Dermis microvascular lymphatic vessel endothelial cell (primary cell): ENCODE measurements at regions not wholly inside any gene's neighbourhood (a gene's known extent, or its start where the extent isn't known, plus 50 kb on each side); places are given as distances from the start of the nearest gene placed in this dataset.
"Not testable (repeated sequence)": the region's sequence is repeated elsewhere in the genome, so short reads cannot be mapped to it uniquely, and the experiment has no call there.

Source experiments
- DNase-seq, 2 donors: peaks; one replicate each; pipeline versions ENCODE4 v3.0.0 to v3.0.0-alpha.2; 2010; ENCODE audit warnings: low read depth in 2 of 2

DNA sequence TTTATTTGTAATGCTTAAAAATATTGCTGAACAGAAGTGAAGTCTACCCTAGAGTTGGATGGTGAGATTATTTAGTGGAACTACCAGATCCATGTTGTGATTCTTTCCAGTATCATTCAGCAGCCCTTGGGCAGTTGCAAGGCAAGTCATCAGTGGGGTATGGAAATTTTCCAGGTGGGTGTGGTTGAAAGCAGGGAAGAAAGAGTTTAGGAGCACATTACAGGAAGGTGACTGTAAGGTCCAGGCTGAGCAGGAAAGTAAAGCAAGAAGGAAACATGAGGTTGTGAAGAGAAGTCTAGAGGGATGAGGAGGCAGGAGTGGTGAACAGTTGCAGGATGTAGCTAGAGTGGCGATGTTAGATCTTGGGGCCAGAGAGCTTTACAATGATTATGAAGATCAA is 178.0 kb upstream of the ROPN1B start:
- not testable (repeated sequence) for DNase-seq

DNA sequence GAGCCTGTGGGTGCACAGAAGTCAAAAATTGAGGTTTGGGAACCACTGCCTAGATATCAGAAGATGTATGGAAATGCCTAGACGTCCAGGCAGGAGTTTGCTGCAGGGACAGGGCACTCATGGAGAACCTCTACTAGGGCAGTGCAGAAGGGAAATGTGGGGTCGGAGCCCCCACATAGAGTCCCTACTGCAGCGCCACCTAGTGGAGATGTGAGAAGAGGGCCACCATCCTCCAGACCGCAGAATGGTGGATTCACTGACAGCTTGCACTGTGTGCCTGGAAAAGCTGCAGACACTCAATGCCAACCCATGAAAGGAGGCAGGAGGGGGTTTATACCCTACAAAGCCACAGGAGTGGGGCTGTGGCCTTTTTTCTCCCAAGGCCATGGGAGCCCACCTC is 159.0 kb upstream of the ROPN1B start:
- not testable (repeated sequence) for DNase-seq

DNA sequence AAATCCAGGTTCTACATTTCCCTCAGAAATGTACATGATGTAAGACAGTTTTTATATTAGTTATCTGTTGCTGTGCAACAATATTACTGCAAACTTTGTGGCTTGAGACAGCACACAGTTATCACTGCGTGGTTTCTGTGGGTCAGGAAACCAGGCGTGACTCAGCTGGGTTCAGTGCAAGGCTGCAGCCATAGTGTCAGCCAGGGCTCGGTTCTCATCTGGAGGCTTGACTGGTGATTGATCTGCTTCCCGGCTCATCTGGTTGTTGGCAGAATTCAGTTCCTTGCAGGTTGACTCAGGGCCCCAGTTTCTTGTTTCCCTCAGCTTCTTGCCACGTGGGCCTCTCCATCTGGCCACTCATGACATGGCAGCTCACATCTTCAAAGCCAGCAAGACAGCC is 146.8 kb upstream of the ROPN1B start:
- peak in 1 of 2 donors; percentile 0 for DNase-seq

DNA sequence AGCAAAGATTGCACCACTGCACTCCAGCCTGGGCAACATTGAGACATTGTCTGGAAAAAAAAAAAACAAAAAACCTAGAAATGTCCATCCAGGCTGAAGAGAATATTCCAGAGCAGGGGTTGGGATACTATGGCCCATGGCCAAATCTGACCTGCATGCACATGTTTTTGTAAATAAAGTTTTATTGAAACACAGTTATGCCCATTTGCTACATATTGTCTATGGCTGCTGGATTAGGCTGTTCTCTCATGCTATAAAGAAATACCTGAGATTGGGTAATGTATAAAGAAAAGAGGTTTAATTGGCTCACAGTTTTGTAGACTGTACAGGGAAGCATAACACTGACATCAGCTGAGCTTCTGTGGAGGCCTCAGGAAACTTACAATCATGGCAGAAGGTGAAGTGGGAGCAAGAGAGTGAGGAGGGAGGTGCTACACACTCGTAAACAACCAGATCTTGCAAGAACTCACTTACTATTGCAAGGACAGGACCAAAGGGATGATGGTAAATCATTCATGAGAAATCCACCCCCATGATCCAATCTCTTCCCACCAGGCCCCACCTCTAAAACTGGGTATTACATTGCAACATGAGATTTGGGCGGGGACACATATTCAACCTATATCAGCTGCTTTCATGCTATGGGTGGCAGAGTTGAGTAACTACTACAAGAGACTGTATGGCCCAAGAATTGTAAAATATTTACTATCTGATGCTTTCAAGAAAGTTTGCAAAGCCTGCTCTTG is 137.8 kb upstream of the ROPN1B start:
- not testable (repeated sequence) for DNase-seq

DNA sequence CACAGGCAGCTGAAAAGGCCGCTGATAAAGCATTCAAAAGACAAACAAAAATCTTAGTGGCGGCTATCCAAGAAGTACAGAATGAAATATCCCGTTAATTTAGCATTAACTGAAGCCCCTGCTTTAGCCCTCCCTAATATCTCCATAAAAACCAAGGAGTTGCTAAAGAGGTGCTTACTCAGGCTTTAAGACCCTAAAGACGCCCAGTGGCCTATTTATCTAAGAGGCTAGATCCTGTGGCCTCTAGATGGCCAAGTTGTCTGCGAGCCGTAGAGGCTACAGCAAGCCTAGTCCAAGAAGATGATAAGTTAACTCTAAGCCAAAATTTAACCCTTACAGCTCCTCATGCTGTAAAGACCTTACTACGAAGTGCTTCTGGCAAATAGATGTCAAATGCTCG is 133.4 kb upstream of the ROPN1B start:
- DNase-seq: not testable (repeated sequence)

DNA sequence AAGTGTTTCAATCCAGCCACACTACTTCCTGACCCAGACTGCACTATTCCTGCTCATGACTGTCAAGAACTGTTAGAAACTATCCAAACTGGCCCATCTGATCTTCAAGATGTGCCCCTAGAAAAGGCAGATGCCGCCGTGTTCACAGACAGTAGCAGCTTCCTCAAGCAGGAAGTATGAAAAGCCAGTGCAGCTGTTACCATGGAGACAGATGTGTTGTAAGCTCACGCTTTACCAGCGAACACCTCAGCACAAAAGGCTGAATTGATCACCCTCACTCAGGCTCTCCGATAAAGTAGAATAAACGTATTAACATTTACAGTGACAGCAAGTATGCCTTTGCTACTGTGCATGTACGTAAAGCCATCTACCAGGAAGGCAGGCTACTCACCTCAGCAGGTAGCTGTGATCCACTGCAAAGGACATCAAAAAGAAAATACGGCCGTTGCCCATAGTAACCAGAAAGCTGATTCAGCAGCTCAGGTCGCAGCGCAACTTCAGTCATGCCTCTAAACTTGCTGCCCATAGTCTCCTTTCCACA is 132.9 kb upstream of the ROPN1B start:
- not testable (repeated sequence) for DNase-seq

DNA sequence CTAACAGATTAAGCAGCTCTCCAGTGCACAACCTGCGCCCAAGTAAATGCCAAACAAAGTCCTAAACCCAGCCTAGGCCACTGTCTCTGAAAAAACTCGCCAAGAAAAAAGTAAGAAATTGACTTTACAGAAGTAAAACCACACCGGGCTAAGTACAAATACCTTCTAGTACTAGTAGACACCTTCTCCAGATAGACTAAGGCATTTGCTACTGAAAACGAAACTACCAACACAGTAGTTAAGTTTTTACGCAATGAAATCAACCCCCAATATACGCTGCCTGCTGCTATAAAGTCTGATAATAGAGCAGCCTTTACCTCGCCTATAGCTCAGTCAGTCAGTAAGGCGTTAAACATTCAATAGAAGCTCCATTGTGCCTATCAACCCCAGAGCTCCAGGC is 132.2 kb upstream of the ROPN1B start:
- DNase-seq: not testable (repeated sequence)

DNA sequence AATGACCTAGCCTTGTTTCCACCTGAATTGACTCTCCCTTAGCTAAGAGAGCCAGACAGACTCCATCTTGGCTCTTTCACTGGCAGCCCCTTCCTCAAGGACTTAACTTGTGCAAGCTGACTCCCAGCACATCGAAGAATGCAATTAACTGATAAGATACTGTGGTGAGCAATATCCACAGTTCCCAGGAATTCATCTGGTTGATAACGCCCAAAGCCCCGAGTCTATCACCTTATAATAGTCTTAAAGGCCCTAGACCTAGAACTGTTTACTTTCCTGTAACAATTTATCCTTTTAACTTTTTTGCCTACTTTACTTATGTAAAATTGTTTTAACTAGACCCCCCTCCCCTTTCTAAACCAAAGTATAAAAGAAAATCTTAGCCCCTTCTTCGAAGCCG is 130.1 kb upstream of the ROPN1B start:
- DNase-seq: not testable (repeated sequence)

DNA sequence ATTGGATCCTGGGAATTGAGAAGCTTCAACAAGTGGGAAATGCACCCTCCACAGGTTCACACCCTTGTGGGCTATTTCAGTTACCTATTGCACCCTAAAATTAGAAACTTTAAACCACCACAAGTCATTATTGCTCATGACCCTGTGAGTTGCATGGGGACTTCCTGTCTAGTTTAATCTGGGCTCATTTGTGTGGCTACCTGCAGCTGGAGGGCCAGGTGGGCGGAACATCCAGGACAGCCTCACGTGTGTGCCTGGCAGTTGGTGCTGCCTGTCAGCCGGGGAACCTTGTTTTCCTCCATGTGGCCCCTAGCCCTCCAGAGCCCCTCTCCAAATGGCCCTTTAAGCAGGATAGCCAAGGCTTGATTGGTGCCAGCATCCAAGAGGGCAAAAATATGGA is 128.5 kb upstream of the ROPN1B start:
- not testable (repeated sequence) for DNase-seq

DNA sequence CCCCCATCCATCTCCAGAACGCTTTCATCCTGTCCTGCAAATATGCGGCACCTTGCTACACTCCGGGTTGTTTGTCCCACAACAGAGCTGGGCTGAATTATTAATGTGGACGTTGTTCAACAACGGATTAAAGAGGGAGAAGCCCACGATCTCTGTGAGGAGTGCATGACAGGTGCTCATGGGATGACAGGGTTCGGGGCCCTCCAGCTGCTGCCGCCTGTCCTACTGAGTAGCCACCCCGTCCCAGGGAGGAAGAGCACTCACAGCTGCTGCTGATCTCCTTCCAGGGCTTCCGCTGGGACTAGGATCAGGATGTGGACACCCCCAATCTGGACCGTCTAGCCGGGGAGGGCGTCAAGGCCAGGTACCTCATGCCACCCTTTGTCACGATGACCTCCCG is 121.0 kb upstream of the ROPN1B start:
- DNase-seq: not testable (repeated sequence)

DNA sequence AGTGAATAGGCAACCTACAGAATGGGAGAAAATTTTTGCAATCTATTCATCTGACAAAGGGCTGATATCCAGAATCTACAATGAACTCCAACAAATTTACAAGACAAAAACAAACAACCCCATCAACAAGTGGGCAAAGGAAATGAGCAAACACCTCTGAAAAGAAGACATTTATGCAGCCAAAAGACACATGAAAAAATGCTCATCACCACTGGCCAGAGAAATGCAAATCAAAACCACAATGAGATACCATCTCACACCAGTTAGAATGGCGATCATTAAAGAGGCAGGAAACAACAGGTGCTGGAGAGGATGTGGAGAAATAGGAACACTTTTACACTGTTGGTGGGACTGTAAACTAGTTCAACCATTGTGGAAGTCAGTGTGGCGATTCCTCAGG is 114.0 kb upstream of the ROPN1B start:
- DNase-seq: not testable (repeated sequence)

DNA sequence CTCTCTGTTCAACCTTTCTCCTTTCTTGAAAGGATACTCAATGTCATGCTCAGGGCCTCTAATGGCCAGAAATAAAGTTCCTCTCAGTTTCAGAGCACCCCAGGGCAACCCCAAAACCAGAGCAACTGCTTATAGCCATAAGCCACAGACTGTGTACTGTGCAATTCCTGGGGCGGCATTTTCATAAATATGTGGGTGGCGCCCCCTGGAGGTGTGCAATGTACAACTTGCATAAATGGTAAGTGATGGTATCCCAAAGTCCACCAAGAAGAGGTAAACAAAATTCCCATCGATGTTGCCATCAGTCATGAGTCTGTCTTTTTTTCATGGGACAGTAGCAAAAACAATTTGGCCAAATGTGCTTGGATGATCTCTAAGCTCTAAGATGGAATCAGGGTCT is 108.4 kb upstream of the ROPN1B start:
- DNase-seq: not testable (repeated sequence)

DNA sequence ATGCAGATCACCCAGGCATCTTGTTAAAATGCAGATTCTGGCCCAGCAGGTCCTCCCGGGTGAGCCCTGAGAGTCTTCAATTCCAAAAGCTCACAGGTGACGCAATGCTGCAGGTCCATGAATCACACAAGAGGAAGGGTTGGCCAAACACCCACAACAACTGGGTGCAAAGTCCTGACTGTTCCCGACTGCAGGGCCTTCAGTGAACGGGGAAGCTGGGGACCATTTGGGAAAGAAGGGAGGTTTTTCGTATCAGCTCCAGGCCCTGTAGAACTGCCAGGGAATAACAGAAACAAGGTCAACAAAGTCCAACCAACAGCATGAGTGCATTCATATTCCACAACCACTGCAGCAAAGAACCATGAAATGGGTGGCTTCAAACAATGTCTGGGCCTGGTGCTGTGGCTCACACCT is 106.1 kb upstream of the ROPN1B start:
- not testable (repeated sequence) for DNase-seq

DNA sequence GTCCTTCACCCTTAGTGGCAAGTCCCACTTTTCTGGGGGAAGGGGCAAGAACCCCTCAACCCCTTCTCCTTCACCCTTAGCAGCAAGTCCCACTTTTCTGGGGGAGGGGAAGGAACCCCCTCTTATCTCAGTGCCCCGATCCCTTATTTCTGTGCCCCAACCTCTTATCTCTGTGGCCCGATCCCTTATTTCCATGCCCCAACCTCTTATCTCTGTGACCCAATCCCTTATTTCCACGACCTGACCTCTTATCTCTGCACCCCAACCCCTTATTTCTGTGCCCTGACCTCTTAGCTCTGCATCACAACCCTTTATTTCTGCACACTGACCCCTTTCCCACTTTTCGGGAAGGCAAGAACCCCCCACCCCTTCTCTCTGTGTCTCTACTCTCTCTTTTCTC is 104.4 kb upstream of the ROPN1B start:
- not testable (repeated sequence) for DNase-seq

DNA sequence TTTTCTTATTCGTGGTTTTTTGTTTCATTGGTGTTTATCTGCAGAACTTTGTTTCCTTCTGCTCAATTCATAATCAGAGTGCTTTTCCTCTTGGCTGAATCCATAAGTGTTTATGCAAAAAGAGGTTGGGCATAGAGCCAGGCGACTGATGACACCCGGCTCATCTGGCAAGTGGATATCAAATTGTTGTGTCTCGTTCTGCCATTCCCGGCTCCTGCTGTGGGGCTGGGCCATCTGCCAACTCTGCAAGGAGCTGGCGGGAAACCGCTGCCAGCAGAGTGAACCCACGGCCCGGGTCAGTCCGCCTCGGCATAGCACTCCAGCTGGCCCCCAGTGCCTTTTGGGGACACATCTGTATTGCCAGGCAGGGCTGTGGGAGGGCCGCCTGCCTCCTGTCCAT is 83.0 kb upstream of the ROPN1B start:
- DNase-seq: peak; percentile 2 to 51

DNA sequence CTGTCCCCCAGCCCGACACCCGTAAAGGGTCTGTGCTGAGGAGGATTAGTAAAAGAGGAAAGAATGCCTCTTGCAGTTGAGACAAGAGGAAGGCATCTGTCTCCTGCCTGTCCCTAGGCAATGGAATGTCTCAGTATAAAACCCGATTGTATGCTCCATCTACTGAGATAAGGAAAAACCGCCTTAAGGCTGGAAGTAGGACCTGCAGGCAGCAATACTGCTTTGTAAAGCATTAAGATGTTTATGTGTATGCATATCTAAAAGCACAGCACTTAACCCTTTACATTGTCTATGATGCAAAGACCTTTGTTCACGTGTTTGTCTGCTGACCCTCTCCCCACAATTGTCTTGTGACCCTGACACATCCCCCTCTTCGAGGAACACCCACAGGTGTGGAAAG is 69.8 kb upstream of the ROPN1B start:
- not testable (repeated sequence) for DNase-seq

DNA sequence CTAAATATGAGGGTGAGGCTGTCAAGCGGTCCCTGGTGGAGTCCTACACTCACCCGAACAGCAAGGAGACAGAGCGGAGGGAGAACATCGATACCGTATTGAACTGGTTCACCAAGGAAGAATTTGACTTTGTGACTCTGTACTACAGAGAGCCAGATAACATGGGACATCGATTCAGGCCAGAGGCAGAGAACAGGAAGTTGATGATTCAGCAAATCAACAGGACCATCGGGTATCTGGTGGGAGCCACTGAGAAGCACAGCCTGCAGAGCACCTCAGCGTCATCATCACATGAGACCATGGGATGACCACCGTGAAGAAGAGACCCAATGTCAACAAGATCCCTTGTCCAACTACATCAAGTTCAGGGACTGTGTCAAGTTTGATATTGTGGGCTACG is 67.5 kb upstream of the ROPN1B start:
- DNase-seq: not testable (repeated sequence)

DNA sequence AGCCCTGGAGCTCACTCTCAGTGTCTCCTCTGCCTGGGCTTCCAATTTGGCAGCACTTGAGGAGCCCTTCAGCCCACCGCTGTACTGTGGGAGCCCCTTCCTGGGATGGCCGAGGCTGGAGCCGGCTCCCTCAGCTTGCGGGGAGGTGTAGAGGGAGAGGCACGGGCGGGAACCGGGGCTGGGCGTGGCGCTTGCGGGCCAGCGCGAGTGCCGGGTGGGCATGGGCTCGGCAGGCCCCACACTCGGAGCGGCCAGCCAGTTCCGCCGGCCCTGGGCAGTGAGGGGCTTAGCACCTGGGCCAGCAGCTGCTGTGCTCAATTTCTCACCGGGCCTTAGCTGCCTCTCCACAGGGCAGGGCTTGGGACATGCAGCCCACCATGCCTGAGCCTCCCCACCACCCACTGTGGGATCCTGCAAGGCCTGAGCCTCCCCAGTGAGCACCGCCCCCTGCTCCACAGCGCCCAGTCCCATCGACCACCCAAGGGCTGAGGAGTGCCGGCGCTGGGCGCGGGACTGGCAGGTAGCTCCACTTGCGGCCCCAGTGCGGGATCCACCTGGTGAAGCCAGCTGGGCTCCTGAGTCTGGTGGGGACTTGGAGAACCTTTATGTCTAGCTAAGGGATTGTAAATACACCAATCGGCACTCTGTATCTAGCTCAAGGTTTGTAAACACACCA is 65.1 kb upstream of the ROPN1B start:
- DNase-seq: not testable (repeated sequence)

DNA sequence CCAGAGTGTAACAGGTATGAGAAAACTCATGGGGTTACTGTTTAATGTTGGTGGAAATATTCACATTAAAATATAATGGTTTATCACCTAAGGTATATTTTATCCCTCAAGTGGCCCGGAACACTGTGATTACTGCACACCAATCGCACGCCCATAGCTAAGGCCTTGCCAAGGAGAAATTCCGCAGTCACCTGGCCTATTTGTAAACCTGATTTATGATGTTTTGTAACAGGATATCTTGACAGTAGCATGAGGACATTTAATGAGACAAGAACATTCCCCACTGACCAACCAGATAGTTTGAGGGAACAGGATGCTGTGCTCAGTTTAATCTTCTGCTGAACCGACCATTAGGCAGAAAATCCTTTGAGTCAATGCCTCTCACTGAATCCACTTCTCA is 61.7 kb upstream of the ROPN1B start:
- not testable (repeated sequence) for DNase-seq

DNA sequence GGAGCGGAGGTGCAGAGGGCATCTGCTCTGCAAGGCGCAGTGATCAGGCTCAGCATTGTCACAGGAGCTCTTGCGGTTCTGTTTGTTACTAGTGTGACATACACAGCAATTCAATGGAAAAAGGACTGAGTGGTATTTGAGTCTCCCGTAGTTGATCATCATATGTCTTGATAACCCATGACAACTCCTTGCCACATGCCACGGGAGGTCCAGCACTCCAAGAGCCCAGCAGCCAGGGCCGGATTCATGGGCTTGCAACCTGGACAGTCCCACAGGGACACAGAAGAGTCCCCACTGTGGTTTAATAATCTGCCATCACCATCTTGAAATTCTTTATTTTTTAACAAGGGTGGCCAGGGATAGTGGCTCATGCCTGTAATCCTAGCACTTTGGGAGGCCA is 58.1 kb upstream of the ROPN1B start:
- DNase-seq: not testable (repeated sequence)

DNA sequence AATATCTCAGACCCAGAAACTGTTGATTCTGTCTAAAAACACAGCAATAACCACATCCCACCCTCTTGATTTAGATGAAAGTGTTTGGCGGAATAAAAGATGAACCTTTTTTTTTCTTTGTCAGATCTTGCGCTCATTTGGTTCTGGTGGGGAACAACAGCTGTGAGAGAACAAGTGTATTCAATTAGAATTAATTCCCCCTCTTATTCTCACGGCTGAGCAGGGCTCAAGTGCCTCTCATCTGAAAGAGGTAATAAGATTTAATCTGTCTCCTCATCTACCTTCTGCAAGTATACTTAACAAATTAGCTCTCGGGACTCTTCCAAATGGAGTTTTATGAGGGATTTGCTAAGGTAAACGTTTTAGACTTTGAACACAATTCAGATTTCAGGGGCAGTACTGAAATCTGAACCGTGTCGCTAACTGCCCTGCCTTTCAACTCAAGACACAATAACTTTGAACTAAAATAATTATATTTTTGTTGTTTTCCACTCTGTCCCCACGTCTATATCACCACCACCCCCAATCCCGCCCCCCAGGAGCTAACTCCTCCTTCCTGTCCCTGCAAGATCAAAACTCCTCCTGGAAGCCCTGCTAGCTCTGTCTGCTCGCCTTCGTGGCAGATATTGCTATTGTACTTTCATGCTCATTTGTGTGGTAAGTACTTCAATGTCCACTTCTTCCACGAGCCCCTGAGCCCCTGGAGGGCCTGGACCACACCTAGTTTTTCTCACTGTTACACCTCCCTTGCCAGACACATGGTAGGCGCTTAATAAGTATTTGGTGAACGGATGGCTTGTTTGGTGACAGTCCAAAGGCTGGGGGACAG is 54.2 kb upstream of the ROPN1B start:
- DNase-seq: peak in 1 of 2 donors; percentile 4

DNA sequence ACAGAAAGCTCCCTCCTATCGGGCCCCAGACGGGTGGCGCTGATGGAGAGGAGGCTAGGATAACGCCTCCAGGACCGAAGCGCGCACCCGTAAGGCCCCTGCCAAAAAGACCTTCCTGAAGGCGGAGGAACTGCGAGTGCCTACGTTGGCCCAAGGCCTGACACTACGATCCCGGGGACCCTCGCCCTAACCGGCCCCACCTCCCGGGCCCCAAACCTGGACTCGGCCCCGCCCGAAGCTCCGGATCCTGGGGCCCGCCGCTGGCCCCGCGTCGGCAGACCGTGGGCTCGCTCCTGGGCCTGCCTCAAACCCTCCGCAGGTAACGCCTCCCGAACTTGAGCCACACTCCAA is 53.6 kb upstream of the ROPN1B start:
- DNase-seq: peak in 1 of 2 donors; percentile 6
